Endometrium (tissue), 2 donors: ENCODE measurements at regions not wholly inside any gene's neighbourhood (a gene's known extent, or its start where the extent isn't known, plus 50 kb on each side); places are given as distances from the start of the nearest gene placed in this dataset.
"Not testable (repeated sequence)": the region's sequence is repeated elsewhere in the genome, so short reads cannot be mapped to it uniquely, and the experiment has no call there.

Experiments used
- FAIRE-seq: peaks from 2 replicates; lab custom pipeline; 2012; peaks lifted over from hg19 to GRCh38; lab: Jason Lieb, UNC
- donor health status: control.
- donor health status: control.

GRCh38 chr12:84243686-84244085 is 668.9 kb downstream of the SLC6A15 start:
- FAIRE-seq, result no peak

GRCh38 chr12:84222841-84223240 is 689.8 kb downstream of the SLC6A15 start:
- no peak for FAIRE-seq

GRCh38 chr12:84218406-84218805 is 694.2 kb downstream of the SLC6A15 start:
- no peak for FAIRE-seq

GRCh38 chr12:84201976-84202375 is 710.6 kb downstream of the SLC6A15 start:
- no peak for FAIRE-seq

- FAIRE-seq, result no peak
Measured at GRCh38 chr12:84198294-84198946, 714.2 kb downstream of the SLC6A15 start.

- FAIRE-seq, result no peak
Measured at GRCh38 chr12:84191779-84192178, 720.8 kb downstream of the SLC6A15 start.

- no peak for FAIRE-seq
Measured at GRCh38 chr12:84186433-84186832, 726.2 kb downstream of the SLC6A15 start.

- FAIRE-seq, result no peak
Measured at GRCh38 chr12:84183576-84183975, 729.0 kb downstream of the SLC6A15 start.

- FAIRE-seq, result no peak
Measured at GRCh38 chr12:84174115-84174514, 738.5 kb downstream of the SLC6A15 start.

- FAIRE-seq, result no peak
Measured at GRCh38 chr12:84172823-84173424, 739.7 kb downstream of the SLC6A15 start.

GRCh38 chr12:84166812-84167211 is 745.8 kb downstream of the SLC6A15 start:
- no peak for FAIRE-seq

GRCh38 chr12:84165998-84166571 is 746.5 kb downstream of the SLC6A15 start:
- FAIRE-seq, result no peak

- FAIRE-seq, result no peak
Measured at GRCh38 chr12:84161296-84161695, 751.3 kb downstream of the SLC6A15 start.

GRCh38 chr12:84159260-84159659 is 753.3 kb downstream of the SLC6A15 start:
- no peak for FAIRE-seq

GRCh38 chr12:84157170-84157569 is 755.4 kb downstream of the SLC6A15 start:
- no peak for FAIRE-seq

- not testable (repeated sequence) for FAIRE-seq
Measured at GRCh38 chr12:84154991-84155930, 757.3 kb downstream of the SLC6A15 start.

- not testable (repeated sequence) for FAIRE-seq
Measured at GRCh38 chr12:84154439-84154990, 758.1 kb downstream of the SLC6A15 start.

GRCh38 chr12:84150201-84150600 is 762.4 kb downstream of the SLC6A15 start:
- FAIRE-seq, result no peak

- no peak for FAIRE-seq
Measured at GRCh38 chr12:84148335-84148734, 764.3 kb downstream of the SLC6A15 start.

GRCh38 chr12:84136862-84137367 is 775.7 kb downstream of the SLC6A15 start:
- no peak for FAIRE-seq

- no peak for FAIRE-seq
Measured at GRCh38 chr12:84135586-84136279, 776.9 kb downstream of the SLC6A15 start.
